Glomerular endothelial cell (primary cell): ENCODE measurements at regions not wholly inside any gene's neighbourhood (a gene's known extent, or its start where the extent isn't known, plus 50 kb on each side); places are given as distances from the start of the nearest gene placed in this dataset.
"Not testable (repeated sequence)": the region's sequence is repeated elsewhere in the genome, so short reads cannot be mapped to it uniquely, and the experiment has no call there.

Source experiments
- DNase-seq: peaks from one replicate; pipeline ENCODE4 v3.0.0-alpha.2; 2011; ENCODE audit warnings: low read depth, low spot score; ENCODE audit errors: extremely low read depth

- DNase-seq, result no peak
Observed at GRCh38 chr21:14688412-14688811, 142.3 kb upstream of the SAMSN1 start.

DNA sequence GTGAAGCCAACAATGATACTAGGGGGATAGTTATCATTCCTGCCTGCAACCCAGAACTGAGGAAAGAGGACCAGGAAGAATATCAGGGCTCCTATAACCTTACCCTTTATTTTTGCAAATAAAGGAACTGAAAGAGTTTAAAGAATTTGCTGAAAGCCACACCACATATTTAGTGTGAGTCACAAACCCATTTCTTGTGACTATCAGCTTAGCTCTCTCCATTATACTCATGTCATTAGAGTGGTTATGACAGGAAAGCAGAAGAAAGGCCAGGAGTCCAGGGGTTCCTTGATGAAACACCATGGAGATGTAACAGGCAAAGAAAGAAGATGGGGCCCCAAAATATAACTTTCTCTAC lies 141.1 kb upstream of the SAMSN1 start:
- no peak for DNase-seq

GRCh38 chr21:14686466-14687267 lies 140.6 kb upstream of the SAMSN1 start:
- DNase-seq, result no peak

- DNase-seq, result no peak
Observed at GRCh38 chr21:14685568-14685967, 139.5 kb upstream of the SAMSN1 start.

GRCh38 chr21:14684071-14684470 lies 138.0 kb upstream of the SAMSN1 start:
- no peak for DNase-seq

- no peak for DNase-seq
Observed at GRCh38 chr21:14683063-14683462, 136.9 kb upstream of the SAMSN1 start.

- no peak for DNase-seq
Observed at GRCh38 chr21:14678973-14679574, 133.0 kb upstream of the SAMSN1 start.

GRCh38 chr21:14677639-14678179 lies 131.6 kb upstream of the SAMSN1 start:
- DNase-seq, result no peak

- no peak for DNase-seq
Observed at GRCh38 chr21:14677013-14677412, 130.9 kb upstream of the SAMSN1 start.

- DNase-seq, result no peak
Observed at GRCh38 chr21:14675774-14676530, 129.8 kb upstream of the SAMSN1 start.

GRCh38 chr21:14673649-14674048 lies 127.5 kb upstream of the SAMSN1 start:
- DNase-seq, result no peak

DNA sequence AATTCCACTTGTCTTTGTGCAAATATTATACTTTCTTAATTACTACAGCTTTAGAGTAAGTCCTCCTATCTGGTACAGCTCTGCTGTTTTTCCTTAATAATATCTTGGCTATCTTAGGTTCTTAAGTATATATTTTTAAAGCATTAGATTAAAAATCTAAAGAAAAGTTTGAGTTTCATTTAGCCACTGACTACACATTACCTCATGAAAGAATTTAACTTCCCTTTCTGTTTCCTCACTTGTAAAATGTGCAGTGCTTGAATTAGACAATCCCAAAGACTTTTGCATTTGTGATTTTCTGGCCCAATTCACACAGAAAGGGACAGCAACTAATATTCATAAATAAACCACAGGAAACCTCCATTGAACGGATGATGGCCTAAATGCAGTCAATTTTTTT lies 126.4 kb upstream of the SAMSN1 start:
- DNase-seq, result no peak

GRCh38 chr21:14670409-14670808 lies 124.3 kb upstream of the SAMSN1 start:
- no peak for DNase-seq

DNA sequence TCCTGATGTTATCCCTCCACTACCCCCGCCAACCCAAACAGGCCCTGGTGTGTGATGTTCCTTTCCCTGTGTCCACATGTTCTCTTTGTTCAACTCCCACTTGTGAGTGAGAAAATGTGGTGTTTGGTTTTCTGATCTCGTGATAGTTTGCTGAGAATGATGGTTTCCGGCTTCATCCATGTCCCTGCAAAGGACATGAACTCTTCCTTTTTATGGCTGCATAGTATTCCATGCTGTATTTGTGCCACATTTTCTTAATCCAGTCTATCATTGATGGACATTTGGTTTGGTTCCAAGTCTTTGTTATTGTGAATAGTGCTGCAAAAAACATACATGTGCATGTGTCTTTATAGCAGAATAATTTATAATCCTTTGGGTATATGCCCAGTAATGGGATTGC lies 123.0 kb upstream of the SAMSN1 start:
- not testable (repeated sequence) for DNase-seq

DNA sequence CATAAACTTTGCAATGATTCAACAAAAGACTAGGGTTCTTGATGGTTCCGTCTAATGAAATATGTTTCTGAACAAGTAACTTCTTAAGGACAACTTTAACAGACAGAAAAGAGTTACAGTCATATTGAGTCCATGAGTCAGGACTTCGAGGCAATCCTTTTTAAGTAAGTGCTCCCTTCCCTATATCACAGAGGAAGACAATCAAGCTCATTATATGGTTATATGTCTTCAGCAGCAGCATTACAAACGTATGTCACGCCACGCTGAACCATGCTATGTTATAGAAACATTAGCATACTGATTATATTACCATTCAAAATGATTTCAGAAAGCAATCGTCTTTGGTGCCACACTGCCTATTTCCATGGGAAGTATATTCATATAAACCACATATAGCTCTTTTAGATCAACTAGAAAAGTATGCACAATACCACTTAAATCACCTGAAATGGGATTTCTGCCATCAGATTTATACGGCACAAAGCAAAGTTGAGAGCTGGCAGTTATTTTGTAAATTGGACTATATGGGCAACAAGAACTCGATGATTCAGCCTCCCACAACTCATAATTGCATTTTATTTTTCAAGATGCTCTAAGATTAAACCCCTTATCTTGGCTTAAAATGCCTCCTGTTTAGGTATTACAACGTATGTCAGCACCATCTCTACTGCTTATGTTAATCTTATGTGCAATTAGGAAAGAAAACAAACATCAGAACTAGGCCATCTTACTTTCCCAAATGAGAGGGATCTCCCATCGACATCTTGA lies 111.3 kb upstream of the SAMSN1 start:
- no peak for DNase-seq

GRCh38 chr21:14646893-14647292 lies 100.8 kb upstream of the SAMSN1 start:
- DNase-seq, result no peak

- no peak for DNase-seq
Observed at GRCh38 chr21:14645702-14646101, 99.6 kb upstream of the SAMSN1 start.

GRCh38 chr21:14632359-14632758 lies 86.2 kb upstream of the SAMSN1 start:
- no peak for DNase-seq

DNA sequence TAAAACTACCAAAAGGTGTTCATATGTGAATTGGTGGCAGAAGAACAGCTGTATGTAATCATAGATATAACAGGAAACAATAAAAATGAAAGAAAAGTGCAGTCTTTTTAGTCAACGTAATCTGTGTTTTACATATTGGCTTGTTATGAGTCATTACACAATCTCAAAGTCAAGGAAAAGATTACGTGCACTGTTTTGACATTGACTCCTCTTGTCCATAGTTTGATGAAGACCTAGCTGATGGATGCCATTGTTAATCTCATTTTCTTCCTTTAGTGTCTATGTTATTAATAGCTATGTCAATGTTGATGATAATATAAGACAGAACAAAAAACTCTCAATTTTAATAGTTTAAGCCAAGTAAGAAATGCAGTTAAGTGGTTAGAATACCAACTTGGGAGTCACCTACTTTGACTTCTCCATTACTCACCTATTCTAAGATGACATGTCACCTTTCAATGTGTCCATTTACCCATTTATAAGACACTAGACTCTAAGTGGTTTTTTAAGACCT lies 84.5 kb upstream of the SAMSN1 start:
- DNase-seq, result no peak

- DNase-seq, result no peak
Observed at GRCh38 chr21:14629461-14629860, 83.3 kb upstream of the SAMSN1 start.

DNA sequence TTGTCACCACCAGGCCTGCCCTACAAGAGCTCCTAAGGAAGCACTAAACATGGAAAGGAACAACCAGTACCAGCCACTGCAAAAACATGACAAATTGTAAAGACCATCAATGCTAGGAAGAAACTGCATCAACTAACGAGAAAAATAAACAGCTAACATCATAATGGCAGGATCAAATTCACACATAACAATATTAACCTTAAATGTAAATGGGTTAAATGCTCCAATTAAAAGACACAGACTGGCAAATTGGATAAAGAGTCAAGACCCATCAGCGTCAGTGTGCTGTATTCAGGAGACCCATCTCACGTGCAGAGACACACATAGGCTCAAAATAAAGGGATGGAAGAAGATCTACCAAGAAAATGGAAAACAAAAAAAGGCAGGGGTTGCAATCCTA lies 77.0 kb upstream of the SAMSN1 start:
- not testable (repeated sequence) for DNase-seq
